Right renal cortex interstitium (tissue), 3 donors: ENCODE measurements at regions not wholly inside any gene's neighbourhood (a gene's known extent, or its start where the extent isn't known, plus 50 kb on each side); places are given as distances from the start of the nearest gene placed in this dataset.

ENCODE experiments used
- DNase-seq, 3 donors: peaks; one replicate each; pipeline ENCODE4 v3.0.0-alpha.2; 2013; ENCODE audit warnings: low read depth in 3 of 3, low spot score in 2 of 3

DNA sequence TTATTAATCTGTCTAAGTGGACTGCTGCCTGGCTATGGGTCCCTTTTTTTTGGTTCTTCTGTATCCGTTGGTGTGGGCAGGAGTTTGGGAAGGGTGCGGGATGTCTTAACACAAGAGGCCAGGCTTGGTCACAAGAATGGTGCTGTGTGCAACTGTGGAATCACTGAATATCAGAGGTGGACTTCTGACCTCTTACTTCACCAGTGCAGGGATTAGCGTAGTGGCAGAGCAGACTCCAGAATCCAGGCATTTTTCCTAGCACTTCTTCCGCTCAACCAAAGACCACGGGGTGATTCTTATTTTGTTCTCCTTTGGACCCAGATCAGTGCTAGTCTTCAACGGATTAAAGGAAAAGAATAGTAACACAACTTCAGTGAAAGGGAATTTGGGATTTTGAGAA is 254.3 kb upstream of the TNP1 start:
- no peak for DNase-seq

DNA sequence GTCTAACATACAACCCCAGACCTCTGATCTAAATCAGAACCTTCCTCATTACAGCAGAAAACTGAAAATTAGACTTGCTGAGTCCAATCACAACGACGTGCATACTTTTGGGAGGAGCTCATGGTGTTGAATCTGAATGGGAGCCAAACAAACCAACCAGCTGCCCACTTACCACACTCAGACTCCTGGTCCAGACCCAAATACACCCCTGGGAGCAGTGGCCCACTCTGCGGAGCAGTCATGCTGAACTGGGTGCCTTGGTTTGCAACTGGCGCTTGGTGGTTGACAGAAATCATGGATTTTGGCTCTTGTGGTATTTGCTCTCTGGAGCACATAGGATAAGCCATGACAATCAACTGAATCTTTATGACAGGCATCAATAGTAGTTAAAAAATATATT is 253.6 kb upstream of the TNP1 start:
- no peak for DNase-seq

DNA sequence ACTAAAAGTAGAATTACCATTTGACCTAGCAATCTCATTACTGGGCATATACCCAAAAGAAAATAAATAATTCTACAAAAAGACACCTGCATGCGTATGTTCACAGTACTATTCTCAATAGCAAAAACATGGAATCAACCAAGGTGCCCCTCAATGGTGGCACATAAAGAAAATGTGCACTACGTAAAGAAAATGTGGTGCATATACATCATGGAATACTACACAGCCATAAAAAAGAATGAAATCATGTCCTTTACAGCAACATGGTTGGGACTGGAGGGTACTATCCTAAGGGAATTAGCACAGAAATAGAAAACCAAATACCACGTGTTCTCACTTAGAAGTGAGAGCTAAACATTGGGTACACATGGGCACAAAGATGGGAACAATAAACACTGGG is 250.7 kb upstream of the TNP1 start:
- DNase-seq = no peak

- no peak for DNase-seq
These were observed 248.7 kb upstream of the TNP1 start for GRCh38 chr2:217108575-217109027.

- no peak for DNase-seq
These were observed 248.2 kb upstream of the TNP1 start for GRCh38 chr2:217108086-217108485.

- no peak for DNase-seq
These were observed 247.6 kb upstream of the TNP1 start for GRCh38 chr2:217107480-217107879.

DNA sequence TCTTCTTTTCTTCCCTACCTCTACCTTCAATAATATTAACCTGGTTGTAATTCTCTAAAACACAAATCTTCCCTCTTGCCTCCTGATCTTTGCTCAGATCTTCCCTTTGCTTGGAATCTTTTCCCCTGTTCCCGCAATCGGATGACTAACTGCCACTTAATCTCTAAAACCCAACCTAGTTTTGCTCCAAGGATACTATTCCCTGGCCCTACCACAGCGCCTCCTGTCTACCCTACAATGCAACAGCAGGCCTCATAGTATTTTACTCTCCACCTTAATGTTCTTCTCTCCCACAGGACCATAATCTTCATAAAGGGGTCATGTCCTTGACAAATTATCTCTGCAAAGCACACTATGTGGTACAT is 246.8 kb upstream of the TNP1 start:
- DNase-seq = no peak

DNA sequence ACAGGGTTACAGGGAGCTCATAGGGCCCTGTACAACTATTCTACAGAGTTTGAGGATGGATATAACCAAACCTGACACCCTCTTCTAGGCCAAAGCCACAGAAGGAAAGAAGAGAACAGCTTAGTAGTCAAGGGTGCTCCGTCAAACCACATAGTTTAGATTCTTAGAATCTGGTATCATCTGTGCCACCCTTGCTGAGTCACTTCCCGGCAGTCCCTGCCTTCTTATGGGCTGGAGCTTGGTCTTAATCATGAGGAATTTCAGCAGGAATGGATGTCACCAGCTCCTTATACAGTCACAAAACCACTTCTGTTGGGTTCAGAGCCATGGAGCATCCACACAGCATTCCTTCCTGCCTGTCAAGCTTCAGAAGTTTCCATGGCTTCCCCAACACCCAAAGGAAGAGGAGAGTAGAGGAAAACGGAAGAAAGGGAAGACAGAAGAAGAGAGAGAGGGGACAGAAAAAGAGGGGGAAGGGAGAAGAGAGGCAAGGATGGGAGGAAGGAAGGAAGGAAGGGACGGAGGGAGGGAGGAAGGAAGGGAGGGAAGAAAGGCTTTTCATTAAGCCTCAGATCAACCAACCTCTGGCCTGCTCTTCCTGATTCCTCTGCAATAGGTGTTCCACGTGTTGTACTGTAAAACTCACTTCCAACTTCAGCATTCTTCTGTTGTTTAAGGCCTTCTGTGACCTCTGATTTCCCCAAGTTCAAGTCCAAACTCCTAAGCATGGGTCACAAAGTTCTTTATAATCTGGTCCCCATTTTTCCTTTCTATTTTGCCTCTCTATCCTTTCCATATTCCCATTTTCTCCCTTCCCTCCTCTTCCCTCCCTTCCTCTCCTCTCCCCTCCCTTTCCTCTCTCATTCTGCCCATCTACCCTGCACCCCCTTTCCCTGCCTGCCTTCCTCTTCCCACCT is 246.1 kb upstream of the TNP1 start:
- no peak for DNase-seq

DNA sequence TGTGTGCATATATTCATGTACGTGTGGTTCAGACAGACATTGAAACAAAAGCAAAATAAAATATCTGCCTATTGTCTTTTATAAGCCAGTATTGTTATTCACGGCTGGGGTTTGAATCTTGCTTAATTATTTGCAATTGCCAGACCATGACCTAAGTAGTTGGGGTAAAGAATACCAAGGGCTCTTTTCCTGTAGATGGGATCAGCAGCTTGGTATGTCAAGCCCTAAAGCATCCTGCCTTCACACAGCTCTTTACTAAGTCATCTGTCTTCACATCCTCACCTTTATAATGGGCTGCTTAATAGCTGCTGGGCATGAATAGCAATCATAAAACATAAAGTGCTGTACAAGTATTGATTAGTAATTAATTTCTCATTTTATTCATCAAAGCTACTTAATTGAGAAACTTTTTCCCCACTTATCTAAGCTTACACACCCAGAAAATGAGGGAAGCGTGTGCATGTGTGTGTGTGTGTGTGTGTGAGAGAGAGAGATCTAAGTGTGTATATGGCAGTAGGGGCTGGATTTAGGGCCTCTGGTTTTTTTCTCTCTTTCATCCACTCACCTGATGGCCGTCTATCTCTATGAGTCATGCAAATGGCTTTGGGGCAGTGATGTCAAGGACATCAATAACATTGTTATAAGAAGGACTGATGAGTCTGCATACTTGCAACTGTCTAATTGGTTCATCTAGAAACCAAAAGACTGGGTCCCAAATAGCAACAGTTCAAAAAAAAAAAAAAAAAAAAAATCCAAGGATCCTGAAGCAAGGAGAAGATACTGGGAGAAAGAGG is 244.1 kb upstream of the TNP1 start:
- no peak for DNase-seq

GRCh38 chr2:217102956-217103355 is 243.1 kb upstream of the TNP1 start:
- no peak for DNase-seq

DNA sequence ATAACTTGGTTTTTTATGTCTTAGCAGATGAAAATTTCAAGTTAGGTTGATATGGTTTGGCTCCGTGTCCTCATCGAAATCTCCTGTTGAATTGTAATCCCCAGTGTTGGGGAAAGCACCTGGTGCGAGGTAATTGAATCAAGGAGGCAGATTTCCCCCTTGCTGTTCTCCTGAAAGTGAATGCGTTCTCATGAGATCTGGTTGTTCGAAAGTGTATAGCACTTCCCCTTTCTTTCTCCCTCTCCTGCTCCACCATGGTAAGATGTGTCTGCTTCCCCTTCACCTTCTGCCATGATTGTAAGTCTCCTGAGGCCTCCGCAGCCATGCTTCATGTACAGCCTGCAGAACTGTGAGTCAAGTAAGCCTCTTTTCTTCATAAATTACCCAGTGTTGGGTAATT is 242.1 kb upstream of the TNP1 start:
- no peak for DNase-seq

DNA sequence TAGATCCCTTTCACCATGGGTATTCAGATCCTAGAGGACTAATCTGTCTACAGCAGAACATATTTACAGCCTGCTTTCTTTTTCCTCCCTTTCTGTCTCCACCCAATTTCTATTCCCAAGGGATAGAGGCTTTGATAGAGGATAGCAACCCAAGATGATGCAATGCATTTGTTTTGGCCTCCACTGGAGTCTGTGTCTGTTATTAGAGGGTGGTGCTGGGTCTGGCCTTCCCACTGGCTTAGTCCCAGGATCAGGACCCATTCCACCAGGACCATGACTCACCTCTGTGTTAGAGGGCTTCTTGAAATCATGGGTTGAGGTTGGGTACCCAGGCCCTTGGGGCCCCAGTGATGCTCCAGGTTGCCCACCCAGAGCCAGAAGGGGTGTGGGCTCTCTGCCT is 239.7 kb upstream of the TNP1 start:
- no peak for DNase-seq

- no peak for DNase-seq
These were observed 238.6 kb upstream of the TNP1 start for GRCh38 chr2:217098435-217098834.

DNA sequence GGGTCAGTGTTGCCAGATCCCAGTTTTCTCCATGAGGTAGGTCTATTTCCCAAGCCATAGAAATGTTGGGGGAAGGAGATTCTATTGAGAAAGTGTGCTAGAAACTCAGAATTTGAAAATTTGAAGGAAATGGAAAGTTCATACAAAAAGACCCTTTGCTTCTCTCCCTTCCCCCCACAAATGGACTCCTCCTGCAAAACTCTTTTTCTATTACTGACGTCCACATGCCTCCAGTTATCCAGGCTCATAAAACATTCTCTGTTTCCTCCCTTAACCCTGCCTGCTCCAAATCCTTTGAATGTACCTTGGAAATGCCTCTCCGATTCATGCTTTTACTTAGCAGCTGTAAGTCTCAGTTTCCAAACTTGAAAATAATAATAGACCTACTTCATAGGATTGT is 237.5 kb upstream of the TNP1 start:
- no peak for DNase-seq

DNA sequence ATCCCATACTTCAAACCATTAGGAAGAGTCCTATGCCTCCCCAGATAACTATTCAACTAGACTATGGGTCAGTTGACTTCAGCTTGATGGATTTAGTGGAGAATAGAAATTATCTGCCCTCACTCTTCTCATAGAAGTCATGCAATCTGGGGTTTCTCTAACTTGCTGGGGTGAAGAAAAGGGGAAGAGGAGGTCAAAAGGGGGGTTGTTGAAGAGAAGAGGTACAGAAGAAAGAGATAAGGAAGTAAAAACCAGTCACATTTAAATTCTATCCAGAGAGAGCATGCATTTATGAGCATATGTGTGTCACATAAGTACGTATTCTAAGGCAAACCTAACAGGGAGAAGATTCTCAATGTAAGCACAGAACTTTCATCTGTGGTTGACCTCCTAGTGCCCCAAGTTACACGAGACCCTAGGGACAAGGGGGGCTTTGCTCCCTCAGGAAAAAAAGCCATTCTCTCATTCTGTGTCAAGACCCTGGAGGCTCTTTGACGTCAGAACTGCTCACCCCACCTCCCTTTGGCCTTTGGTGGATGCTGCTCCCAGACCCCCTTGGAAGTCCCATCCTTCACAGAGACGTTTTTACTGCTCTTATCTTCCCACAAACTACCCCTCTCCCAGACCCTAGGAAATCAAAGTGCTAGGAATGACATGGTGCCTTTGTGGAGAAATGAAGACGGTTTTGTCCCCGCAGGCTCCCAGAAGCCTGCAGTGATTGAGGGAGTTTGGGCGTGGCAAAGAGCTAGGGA is 236.8 kb upstream of the TNP1 start:
- DNase-seq = no peak

DNA sequence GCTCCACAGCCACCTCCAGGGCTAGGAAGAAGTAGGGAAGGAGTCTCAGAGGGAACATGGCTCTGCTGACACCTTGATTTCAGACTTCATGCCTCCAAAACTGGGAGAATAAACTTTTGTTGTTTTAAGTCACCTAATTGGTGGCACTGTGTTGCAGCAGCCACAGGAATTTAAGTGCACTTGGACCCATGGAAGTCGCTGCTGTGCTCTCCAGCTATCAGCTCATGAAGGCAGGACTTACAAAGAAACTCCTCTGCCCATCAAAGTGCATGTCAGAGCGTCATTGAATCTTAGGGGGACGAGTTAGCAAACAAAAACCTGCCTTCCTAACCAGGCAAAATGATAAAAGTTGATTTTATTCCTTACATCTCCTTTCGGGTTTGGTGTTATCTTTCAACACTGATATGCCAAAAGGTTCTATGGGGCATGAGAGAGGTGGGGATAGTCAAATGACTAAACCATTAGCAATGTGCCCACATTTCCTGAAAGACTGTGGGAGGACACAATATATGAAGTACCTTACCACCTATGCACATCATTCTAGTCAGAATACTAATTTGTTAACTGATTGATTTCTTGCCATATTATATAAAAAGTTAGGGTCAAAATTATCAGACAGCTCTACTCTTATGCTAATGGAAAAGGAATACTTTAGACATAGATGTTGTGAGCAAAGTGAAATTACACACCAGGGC is 235.8 kb upstream of the TNP1 start:
- no peak for DNase-seq

- DNase-seq = no peak
These were observed 233.0 kb upstream of the TNP1 start for GRCh38 chr2:217092710-217093379.

GRCh38 chr2:217091531-217091930 is 231.7 kb upstream of the TNP1 start:
- DNase-seq = no peak

DNA sequence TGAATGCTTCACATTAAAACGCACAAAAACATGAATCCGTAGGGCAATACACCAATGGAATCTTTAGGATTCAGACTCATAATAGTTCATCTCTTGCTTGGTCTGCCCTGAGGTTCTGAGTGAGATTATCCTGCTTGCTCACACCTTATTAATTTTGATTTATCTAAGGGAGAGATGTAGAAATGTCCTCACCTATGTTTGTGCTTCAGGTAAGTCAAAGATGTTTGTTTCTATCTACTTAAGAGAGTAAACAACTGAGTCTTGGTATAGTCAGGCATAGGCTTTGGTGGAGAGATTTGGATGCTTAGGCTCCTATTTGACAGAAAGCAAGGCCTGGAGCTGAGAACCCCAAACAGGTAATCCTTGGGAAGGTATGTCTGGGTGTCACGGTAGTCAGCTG is 231.0 kb upstream of the TNP1 start:
- no peak for DNase-seq

- no peak for DNase-seq
These were observed 230.2 kb upstream of the TNP1 start for GRCh38 chr2:217090024-217090473.
